ENCODE measurements at regions not wholly inside any gene's neighbourhood (a gene's known extent, or its start where the extent isn't known, plus 50 kb on each side); places are given as distances from the start of the nearest gene placed in this dataset.

DNA sequence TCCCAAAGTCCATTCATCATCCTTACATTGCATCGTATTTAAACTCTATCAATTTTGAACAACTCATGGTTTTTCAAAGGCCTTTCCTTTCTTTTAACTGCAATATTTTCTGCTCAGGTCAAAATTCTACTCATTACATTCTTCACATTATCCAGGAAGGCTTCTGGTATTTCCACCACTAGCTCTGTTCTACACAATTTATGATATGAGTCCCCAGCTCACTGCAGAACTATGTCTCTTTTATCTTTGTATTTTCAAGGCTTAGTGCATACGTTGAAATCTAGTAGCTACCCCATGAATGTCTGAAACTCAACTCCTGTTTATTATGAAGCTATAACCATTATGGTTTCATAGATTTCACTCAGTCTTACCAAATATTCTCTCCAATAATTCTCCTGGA, 282.9 kb downstream of the DUSP6 start:
- TF ChIP-seq CTCF (IDR thresholded peaks at IDR 0.05), result no peak
- no peak for TF ChIP-seq POLR2A (IDR thresholded peaks at IDR 0.05)

All from lower leg skin (tissue), 3 donors.